Left ventricle myocardium inferior (tissue), 1 donor: ENCODE measurements at regions not wholly inside any gene's neighbourhood (a gene's known extent, or its start where the extent isn't known, plus 50 kb on each side); places are given as distances from the start of the nearest gene placed in this dataset.

ENCODE experiments used
- DNase-seq: peaks from one replicate; pipeline ENCODE4 v3.0.0-alpha.2; 2020
- H3K27ac ChIP-seq: fragments of 200-600 bp; replicated peaks from 2 replicates; pipeline ENCODE4 v1.8.0; 2021
- H3K27me3 ChIP-seq: fragments of 200-600 bp; 2 replicates; pipeline ENCODE4 v1.8.0; 2021; ENCODE audit warnings: low read depth
- H3K36me3 ChIP-seq: fragments of 200-600 bp; 2 replicates; pipeline ENCODE4 v1.8.0; 2021
- H3K4me1 ChIP-seq: fragments of 200-600 bp; 2 replicates; pipeline ENCODE4 v1.8.0; 2021
- H3K4me3 ChIP-seq: fragments of 200-600 bp; 2 replicates; pipeline ENCODE4 v1.8.0; 2021; ENCODE audit warnings: mild to moderate bottlenecking, moderate library complexity
- H3K9me3 ChIP-seq: fragments of 200-600 bp; replicated peaks from 2 replicates; pipeline ENCODE4 v1.8.0; 2021
- intact Hi-C: fragments of 100-400 bp; cut with micrococcal nuclease; formaldehyde crosslinking; loops from one replicate; pipeline ENCODE4 v1.11.0; 2022
- TF ChIP-seq, protein P1 (sequence below): fragments of 200-600 bp; IDR thresholded peaks from 2 replicates; pipeline ENCODE4 v1.8.0; 2021; ENCODE audit warnings: antibody characterized with exemption, mild to moderate bottlenecking, borderline replicate concordance
- donor health status: DM: no; HTN: yes; CAD: no; lungs with severe emphysema.

- TF ChIP-seq, protein P1, sequence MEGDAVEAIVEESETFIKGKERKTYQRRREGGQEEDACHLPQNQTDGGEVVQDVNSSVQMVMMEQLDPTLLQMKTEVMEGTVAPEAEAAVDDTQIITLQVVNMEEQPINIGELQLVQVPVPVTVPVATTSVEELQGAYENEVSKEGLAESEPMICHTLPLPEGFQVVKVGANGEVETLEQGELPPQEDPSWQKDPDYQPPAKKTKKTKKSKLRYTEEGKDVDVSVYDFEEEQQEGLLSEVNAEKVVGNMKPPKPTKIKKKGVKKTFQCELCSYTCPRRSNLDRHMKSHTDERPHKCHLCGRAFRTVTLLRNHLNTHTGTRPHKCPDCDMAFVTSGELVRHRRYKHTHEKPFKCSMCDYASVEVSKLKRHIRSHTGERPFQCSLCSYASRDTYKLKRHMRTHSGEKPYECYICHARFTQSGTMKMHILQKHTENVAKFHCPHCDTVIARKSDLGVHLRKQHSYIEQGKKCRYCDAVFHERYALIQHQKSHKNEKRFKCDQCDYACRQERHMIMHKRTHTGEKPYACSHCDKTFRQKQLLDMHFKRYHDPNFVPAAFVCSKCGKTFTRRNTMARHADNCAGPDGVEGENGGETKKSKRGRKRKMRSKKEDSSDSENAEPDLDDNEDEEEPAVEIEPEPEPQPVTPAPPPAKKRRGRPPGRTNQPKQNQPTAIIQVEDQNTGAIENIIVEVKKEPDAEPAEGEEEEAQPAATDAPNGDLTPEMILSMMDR, result no peak
- H3K4me1 ChIP-seq, result no peaks in the 10 kb centered on the region
- no peak overlapping the region for H3K4me3 ChIP-seq
- DNase-seq, result no peak
- H3K9me3 ChIP-seq, result peaks cover 8% of the 10 kb centered on the region
- H3K27ac ChIP-seq, result no peak overlapping the region
- H3K27me3 ChIP-seq, result no peaks in the 10 kb centered on the region
- intact Hi-C loops, result no loop called here
- no peaks in the 10 kb centered on the region for H3K36me3 ChIP-seq
These were observed 359.5 kb downstream of the CPS1 start for GRCh38 chr2:210915912-210916311.

DNA sequence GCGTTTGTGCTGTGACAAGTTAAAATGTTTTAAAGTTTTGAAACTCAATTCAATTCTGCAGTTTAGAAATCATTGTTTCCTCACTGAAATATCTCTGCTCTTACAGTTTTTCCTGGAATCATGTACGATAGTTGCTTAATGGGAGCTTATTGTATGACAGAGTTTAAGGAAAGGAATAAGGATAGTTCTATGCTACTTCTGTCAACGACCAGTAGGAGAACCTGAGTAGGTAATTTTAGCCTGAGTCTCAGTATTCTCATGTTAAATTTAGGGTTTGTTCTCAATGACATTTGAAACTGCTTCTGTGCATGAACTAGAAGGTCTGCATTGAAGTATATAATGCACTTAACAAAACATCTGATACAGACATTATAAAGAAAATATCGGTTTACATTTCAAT lies 361.1 kb downstream of the CPS1 start:
- DNase-seq, result no peak
- no peak overlapping the region for H3K4me3 ChIP-seq
- no peaks in the 10 kb centered on the region for H3K27me3 ChIP-seq
- no peak overlapping the region for H3K27ac ChIP-seq
- no peaks in the 10 kb centered on the region for H3K36me3 ChIP-seq
- TF ChIP-seq, protein P1, result no peak
- H3K9me3 ChIP-seq, result peaks cover 19% of the 10 kb centered on the region
- no peaks in the 10 kb centered on the region for H3K4me1 ChIP-seq
- intact Hi-C loops, result no loop called here

- TF ChIP-seq, protein P1, result no peak
- H3K4me1 ChIP-seq, result no peaks in the 10 kb centered on the region
These were observed 362.7 kb downstream of the CPS1 start for GRCh38 chr2:210919128-210919527.

DNA sequence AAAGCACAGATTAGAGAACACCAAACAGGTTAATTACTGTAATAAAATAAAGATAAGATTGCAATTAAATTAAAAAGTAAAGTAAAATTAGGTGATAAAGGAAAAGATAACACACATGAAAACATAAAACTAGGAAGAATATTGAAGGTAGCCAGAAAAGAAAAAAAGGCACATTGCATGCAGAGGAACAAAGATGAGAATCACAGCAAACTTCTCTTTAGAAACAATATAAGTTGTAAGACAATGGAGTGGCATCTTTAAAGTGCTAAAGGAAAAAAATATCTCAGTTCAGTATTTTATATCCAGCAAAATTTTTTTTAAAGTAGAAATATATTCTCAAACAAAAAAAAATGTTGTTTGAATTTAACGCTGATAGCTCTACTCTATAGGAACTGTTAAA lies 366.0 kb downstream of the CPS1 start:
- Histone ChIP-seq H3K9me3 (peaks cover 17% of the 10 kb centered on the region), H3K4me3 (no peak overlapping the region), H3K27me3 (no peaks in the 10 kb centered on the region), H3K4me1 (no peaks in the 10 kb centered on the region), H3K27ac (no peak overlapping the region), H3K36me3 (no peaks in the 10 kb centered on the region)
- TF ChIP-seq, protein P1, result no peak
- DNase-seq, result no peak
- intact Hi-C loops, result no loop called here

More at GRCh38 chr2:210919128-210919527, 362.7 kb downstream of the CPS1 start:
- Histone ChIP-seq H3K36me3 (no peaks in the 10 kb centered on the region), H3K9me3 (peaks cover 20% of the 10 kb centered on the region), H3K4me3 (no peak overlapping the region), H3K27ac (no peak overlapping the region), H3K27me3 (no peaks in the 10 kb centered on the region)
- DNase-seq, result no peak
- intact Hi-C loops, result no loop called here

- H3K4me3 ChIP-seq, result no peak overlapping the region
- H3K27ac ChIP-seq, result no peak overlapping the region
These were observed 372.3 kb downstream of the CPS1 start for GRCh38 chr2:210928714-210929113.

More at GRCh38 chr2:210928714-210929113, 372.3 kb downstream of the CPS1 start:
- TF ChIP-seq, protein P1, result no peak
- Histone ChIP-seq H3K27me3 (no peaks in the 10 kb centered on the region), H3K4me1 (no peaks in the 10 kb centered on the region), H3K36me3 (no peaks in the 10 kb centered on the region), H3K9me3 (no peaks in the 10 kb centered on the region)
- DNase-seq, result no peak
- intact Hi-C loops, result no loop called here
